ENCODE measurements at regions not wholly inside any gene's neighbourhood (a gene's known extent, or its start where the extent isn't known, plus 50 kb on each side); places are given as distances from the start of the nearest gene placed in this dataset.

DNA sequence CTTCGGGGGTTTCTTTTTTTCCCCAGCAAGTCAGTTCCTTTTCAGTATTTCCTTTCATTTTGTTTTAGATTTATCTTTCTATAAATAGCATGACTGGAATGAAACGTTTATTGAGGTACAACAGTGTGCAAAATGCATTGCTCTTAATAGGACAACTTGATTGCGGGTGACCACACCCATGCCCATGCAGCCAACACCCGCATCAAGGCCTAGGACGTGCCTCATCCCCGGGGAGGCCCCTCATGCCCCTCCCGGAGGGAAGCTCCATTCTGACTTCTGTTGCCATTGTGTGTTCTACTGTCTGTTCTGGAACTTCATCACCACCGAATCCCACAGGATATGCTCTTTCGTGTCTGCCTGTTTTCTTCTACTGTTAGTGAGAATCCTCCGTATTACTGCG, 82.2 kb downstream of the RPS6KA4 start:
- Histone ChIP-seq H3K36me3 (ENCODE audit: insufficient read depth, low read length) (no peaks in the 10 kb centered on the region), H2AFZ (ENCODE audit: low read length) (no peak overlapping the region), H3K9ac (ENCODE audit: low read depth, low read length, poor library complexity, severe bottlenecking) (no peak overlapping the region), H3K9me3 (ENCODE audit: insufficient read depth, low read depth, low read length) (no peaks in the 10 kb centered on the region), H4K20me1 (ENCODE audit: insufficient read depth, low read length, poor library complexity, severe bottlenecking) (no peaks in the 10 kb centered on the region), H3K4me2 (ENCODE audit: low read depth, low read length, poor library complexity, severe bottlenecking) (no peak overlapping the region), H3K9me2 (replicated peaks; ENCODE audit: low read depth, low read length) (no peaks in the 10 kb centered on the region), H3K4me1 (ENCODE audit: insufficient read depth, low read length, poor library complexity, severe bottlenecking) (no peaks in the 10 kb centered on the region), H3K79me2 (ENCODE audit: insufficient read depth, low read length) (no peaks in the 10 kb centered on the region), H3K4me3 (ENCODE audit: low read length, poor library complexity, severe bottlenecking) (no peak overlapping the region), H3F3A (ENCODE audit: low read depth) (no peaks in the 10 kb centered on the region), H3K27me3 (ENCODE audit: insufficient read depth, low read length, poor library complexity, severe bottlenecking) (no peaks in the 10 kb centered on the region)
- no peak for TF ChIP-seq EZH2phosphoT487 (IDR thresholded peaks at IDR 0.05; ENCODE audit: borderline replicate concordance)
- TF ChIP-seq CTCF (conservative IDR thresholded peaks at IDR 0.05; ENCODE audit: low read length): no peak

DNA sequence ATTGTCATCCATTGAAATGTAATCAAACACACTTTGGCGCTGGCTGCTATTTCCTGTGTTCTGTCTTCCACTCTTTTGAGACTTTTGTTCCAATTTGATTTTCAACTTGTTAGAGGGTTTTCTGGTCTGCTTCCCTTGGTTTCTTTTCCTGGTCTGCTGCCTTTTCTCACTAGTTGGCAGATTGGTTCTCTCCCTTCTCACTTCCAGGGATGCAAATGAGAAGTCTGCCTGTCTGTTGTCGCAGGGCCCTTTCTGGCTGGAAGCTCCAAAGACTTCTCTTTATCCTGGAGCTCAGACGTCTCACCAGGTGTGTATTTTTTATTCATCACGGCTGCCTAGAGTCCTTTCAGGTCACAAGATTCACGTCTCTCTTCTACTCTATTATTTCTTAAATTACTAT, 84.0 kb downstream of the RPS6KA4 start:
- no peak overlapping the region for H3K9ac ChIP-seq (ENCODE audit: low read depth, low read length, poor library complexity, severe bottlenecking)
- H2AFZ ChIP-seq (ENCODE audit: low read length): no peak overlapping the region
- H3K27me3 ChIP-seq (ENCODE audit: insufficient read depth, low read length, poor library complexity, severe bottlenecking): no peaks in the 10 kb centered on the region
- H3K4me1 ChIP-seq (ENCODE audit: insufficient read depth, low read length, poor library complexity, severe bottlenecking): no peaks in the 10 kb centered on the region
- H3F3A ChIP-seq (ENCODE audit: low read depth): no peaks in the 10 kb centered on the region
- H3K9me3 ChIP-seq (ENCODE audit: insufficient read depth, low read depth, low read length): no peaks in the 10 kb centered on the region
- no peaks in the 10 kb centered on the region for H3K9me2 ChIP-seq (replicated peaks; ENCODE audit: low read depth, low read length)
- no peak overlapping the region for H3K4me3 ChIP-seq (ENCODE audit: low read length, poor library complexity, severe bottlenecking)
- H4K20me1 ChIP-seq (ENCODE audit: insufficient read depth, low read length, poor library complexity, severe bottlenecking): no peaks in the 10 kb centered on the region
- TF ChIP-seq EZH2phosphoT487 (IDR thresholded peaks at IDR 0.05; ENCODE audit: borderline replicate concordance) (no peak), CTCF (conservative IDR thresholded peaks at IDR 0.05; ENCODE audit: low read length) (no peak)
- no peaks in the 10 kb centered on the region for H3K79me2 ChIP-seq (ENCODE audit: insufficient read depth, low read length)
- no peak overlapping the region for H3K4me2 ChIP-seq (ENCODE audit: low read depth, low read length, poor library complexity, severe bottlenecking)
- no peaks in the 10 kb centered on the region for H3K36me3 ChIP-seq (ENCODE audit: insufficient read depth, low read length)

GRCh38 chr11:64444838-64445441, 86.0 kb downstream of the RPS6KA4 start:
- Histone ChIP-seq H3K27me3 (ENCODE audit: insufficient read depth, low read length, poor library complexity, severe bottlenecking) (no peaks in the 10 kb centered on the region), H3F3A (ENCODE audit: low read depth) (no peaks in the 10 kb centered on the region), H3K9me3 (ENCODE audit: insufficient read depth, low read depth, low read length) (no peaks in the 10 kb centered on the region), H3K9me2 (replicated peaks; ENCODE audit: low read depth, low read length) (no peaks in the 10 kb centered on the region), H3K36me3 (ENCODE audit: insufficient read depth, low read length) (no peaks in the 10 kb centered on the region), H3K4me3 (ENCODE audit: low read length, poor library complexity, severe bottlenecking) (no peak overlapping the region), H3K4me1 (ENCODE audit: insufficient read depth, low read length, poor library complexity, severe bottlenecking) (peaks cover 4% of the 10 kb centered on the region), H3K9ac (ENCODE audit: low read depth, low read length, poor library complexity, severe bottlenecking) (no peak overlapping the region), H2AFZ (ENCODE audit: low read length) (0 out of 2 replicates have a peak overlapping the region, but pooled peaks have one; percentile 8), H3K79me2 (ENCODE audit: insufficient read depth, low read length) (no peaks in the 10 kb centered on the region), H3K4me2 (ENCODE audit: low read depth, low read length, poor library complexity, severe bottlenecking) (no peak overlapping the region), H4K20me1 (ENCODE audit: insufficient read depth, low read length, poor library complexity, severe bottlenecking) (no peaks in the 10 kb centered on the region)
- TF ChIP-seq CTCF (conservative IDR thresholded peaks at IDR 0.05; ENCODE audit: low read length): no peak
- no peak for TF ChIP-seq EZH2phosphoT487 (IDR thresholded peaks at IDR 0.05; ENCODE audit: borderline replicate concordance)
